Stimulated activated CD8-positive, alpha-beta memory T cell treated with anti-CD3 and anti-CD28 coated beads, Interleukin-4, amount 100 ng/mL, for 4 hours (primary cell): ENCODE measurements at regions not wholly inside any gene's neighbourhood (a gene's known extent, or its start where the extent isn't known, plus 50 kb on each side); places are given as distances from the start of the nearest gene placed in this dataset.

Experiments used
- DNase-seq, 2 donors: peaks; one replicate each; pipeline ENCODE4 v3.0.0-alpha.2; 2020; ENCODE audit warnings: low read depth in 2 of 2, low spot score in 1 of 2

GRCh38 chr10:120367341-120367740 is 89.7 kb upstream of the PLPP4 start:
- DNase-seq: no peak

- DNase-seq: no peak
These were observed 88.7 kb upstream of the PLPP4 start for GRCh38 chr10:120368338-120368737.

GRCh38 chr10:120368927-120369326 is 88.1 kb upstream of the PLPP4 start:
- no peak for DNase-seq

GRCh38 chr10:120369856-120370276 is 87.2 kb upstream of the PLPP4 start:
- no peak for DNase-seq

- DNase-seq: no peak
These were observed 85.2 kb upstream of the PLPP4 start for GRCh38 chr10:120371856-120372255.

GRCh38 chr10:120372917-120373316 is 84.1 kb upstream of the PLPP4 start:
- no peak for DNase-seq

GRCh38 chr10:120375666-120376065 is 81.4 kb upstream of the PLPP4 start:
- no peak for DNase-seq

GRCh38 chr10:120381931-120382330 is 75.1 kb upstream of the PLPP4 start:
- no peak for DNase-seq

GRCh38 chr10:120382360-120382759 is 74.7 kb upstream of the PLPP4 start:
- no peak for DNase-seq

GRCh38 chr10:120385992-120386391 is 71.0 kb upstream of the PLPP4 start:
- no peak for DNase-seq

- no peak for DNase-seq
These were observed 70.1 kb upstream of the PLPP4 start for GRCh38 chr10:120386896-120387295.

- no peak for DNase-seq
These were observed 69.7 kb upstream of the PLPP4 start for GRCh38 chr10:120387326-120387725.

GRCh38 chr10:120392245-120392644 is 64.8 kb upstream of the PLPP4 start:
- no peak for DNase-seq

- DNase-seq: no peak
These were observed 64.4 kb upstream of the PLPP4 start for GRCh38 chr10:120392671-120393079.

GRCh38 chr10:120394446-120394845 is 62.6 kb upstream of the PLPP4 start:
- DNase-seq: no peak

- DNase-seq: no peak
These were observed 60.8 kb upstream of the PLPP4 start for GRCh38 chr10:120396228-120396627.

GRCh38 chr10:120398180-120398579 is 58.8 kb upstream of the PLPP4 start:
- DNase-seq: no peak

GRCh38 chr10:120400601-120401000 is 56.4 kb upstream of the PLPP4 start:
- no peak for DNase-seq

GRCh38 chr10:120402147-120402766 is 54.8 kb upstream of the PLPP4 start:
- no peak for DNase-seq

- no peak for DNase-seq
These were observed 53.9 kb upstream of the PLPP4 start for GRCh38 chr10:120403109-120403508.

- no peak for DNase-seq
These were observed 50.7 kb upstream of the PLPP4 start for GRCh38 chr10:120406376-120406775.
